HG02763 (cell line): ENCODE measurements at regions not wholly inside any gene's neighbourhood (a gene's known extent, or its start where the extent isn't known, plus 50 kb on each side); places are given as distances from the start of the nearest gene placed in this dataset.

ENCODE experiments used
- ATAC-seq: cut with Tn5 transposase; IDR thresholded peaks from one replicate; pipeline ENCODE4 v1.9.1; 2021; ENCODE audit warnings: mild to moderate bottlenecking, moderate library complexity; ENCODE audit not compliant: unreplicated experiment

DNA sequence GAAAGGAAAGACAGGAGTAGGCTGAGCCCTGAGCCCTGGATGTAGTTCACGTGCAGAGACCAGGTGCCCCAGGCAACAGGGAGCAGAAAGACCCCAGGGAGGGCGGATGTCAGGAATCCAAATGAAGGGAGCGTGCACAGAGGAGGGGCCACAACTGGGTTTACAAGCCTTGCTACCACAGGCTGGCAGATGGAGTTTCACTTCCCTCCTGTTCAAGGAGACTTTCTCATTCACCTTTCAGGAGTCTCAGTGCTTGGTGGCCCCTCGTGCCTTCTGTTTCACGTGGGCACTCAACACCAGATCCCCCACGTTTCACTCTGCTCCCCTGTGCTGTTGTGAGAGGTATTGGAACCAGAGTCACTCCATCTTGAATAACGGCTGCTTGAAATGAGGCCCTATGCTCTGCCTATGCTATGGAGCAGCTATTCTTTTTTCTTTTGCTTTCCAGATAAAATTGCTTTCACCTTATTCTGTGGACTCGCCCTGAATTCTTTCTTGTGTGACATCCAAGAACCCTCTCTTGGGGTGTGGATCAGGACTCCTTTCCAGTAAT, 601.4 kb upstream of the IGFBP3 start:
- ATAC-seq: no peak

GRCh38 chr7:46518713-46519112, 597.6 kb upstream of the IGFBP3 start:
- ATAC-seq: no peak

DNA sequence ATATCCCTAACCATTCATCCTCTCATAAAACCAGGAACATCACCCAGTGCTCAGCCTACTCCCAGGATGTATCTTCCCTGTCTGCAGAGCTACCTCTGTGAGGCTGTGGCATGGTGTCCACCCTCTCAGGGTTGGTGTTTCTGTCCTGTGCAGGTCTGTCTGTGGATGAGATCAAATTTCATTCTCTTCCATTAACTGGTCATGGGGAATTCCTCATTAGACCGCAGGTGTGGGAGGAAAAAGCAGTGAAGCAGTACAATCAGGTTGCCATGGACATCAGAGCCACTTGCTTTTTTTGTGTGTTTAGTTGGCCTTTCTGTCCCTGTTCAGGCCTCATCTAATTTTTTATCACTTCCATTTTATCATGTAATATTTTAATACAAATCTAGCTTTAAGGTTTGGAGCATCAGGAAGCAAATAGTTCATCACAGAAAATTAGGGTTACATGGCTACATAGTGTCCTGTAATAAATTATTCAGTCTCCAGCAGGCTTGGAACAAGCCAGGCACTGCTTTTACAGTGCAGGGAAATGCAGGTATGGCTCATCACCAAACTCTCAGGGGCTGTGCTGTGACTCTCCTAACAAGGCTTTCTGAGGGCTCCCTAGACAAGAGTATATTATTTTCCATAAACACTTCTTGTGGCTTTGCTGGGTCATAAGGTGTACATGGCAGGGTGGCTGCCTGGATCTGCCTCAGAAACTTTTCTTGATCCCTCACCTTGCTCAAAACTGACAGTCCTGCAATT, 594.9 kb upstream of the IGFBP3 start:
- ATAC-seq: no peak

GRCh38 chr7:46513447-46513848, 592.4 kb upstream of the IGFBP3 start:
- ATAC-seq: no peak

- no peak for ATAC-seq
Observed at GRCh38 chr7:46512891-46513413, 591.9 kb upstream of the IGFBP3 start.

DNA sequence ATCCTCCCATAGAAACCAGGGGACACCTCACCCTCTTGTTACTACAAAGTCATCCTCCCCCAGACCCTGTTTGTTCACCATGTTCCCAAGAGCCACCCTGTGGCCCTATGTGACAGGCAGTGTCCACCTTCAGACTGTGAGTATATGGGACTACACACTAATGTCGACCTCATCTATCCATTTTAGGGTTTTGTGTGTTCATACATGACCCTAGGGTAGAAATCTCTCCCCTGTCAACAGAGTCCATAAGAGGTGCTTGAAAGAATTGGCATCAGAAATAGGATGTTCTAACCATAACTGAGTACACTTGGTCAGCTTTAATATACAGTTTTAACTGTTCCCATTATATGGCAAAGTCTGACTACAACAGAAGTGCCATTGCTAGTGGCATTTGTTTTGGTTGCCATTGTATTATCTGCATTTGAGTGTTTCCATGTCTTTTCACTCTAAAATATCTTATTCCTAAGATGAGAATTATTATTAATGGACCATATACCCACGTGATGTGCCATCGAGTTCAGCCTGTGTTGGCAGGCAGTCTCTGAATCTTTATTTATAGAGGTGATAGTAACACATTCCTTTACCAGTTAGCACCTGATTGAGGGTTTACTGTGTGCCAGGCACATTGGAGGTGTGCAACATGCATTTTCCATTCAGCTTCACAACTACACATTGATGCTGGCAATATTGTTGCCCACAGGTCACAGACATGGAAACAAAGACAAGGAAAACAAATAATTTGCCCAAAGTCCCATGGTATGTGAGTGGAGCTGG, 590.6 kb upstream of the IGFBP3 start:
- ATAC-seq: no peak

GRCh38 chr7:46508583-46508982, 587.5 kb upstream of the IGFBP3 start:
- ATAC-seq: no peak

GRCh38 chr7:46507560-46507959, 586.5 kb upstream of the IGFBP3 start:
- ATAC-seq: no peak

GRCh38 chr7:46494441-46494840, 573.4 kb upstream of the IGFBP3 start:
- no peak for ATAC-seq

DNA sequence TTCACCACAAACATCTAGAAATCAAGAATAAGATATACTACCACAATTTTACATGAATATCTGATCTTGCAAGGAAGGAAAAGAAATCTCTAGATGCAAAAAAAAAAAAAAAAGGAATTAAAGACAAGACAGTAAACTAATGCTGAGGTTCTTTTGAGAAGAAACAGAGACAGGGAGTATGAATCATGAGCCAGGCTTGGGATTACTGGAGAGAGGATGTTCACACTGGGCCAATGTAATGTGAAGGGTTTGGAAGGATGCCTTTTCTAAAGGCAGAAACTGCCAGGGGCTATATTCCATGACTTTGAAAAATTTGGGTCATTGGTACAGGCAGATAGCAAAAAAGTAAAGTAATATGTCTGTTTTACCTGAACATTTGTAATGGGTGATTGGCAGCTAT, 573.0 kb upstream of the IGFBP3 start:
- no peak for ATAC-seq

GRCh38 chr7:46493196-46493595, 572.1 kb upstream of the IGFBP3 start:
- ATAC-seq: no peak

DNA sequence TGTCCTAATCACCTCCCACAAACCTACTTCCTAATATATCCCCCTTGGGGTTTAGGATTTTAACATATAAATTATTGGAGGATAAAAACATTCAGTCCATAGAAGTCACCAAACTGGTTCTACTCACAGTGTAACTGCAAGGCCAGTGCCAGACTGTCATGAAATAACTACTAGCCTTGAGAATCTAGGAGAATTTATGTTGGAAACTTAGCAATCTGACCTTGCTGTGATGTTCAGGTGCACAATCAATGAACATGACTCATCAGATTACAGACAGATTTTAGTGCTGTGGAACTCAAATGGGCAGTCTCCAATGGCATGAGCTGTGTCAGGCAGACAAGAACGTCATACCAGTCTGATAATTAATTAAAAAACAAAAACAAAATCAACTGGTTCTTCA, 571.4 kb upstream of the IGFBP3 start:
- no peak for ATAC-seq

DNA sequence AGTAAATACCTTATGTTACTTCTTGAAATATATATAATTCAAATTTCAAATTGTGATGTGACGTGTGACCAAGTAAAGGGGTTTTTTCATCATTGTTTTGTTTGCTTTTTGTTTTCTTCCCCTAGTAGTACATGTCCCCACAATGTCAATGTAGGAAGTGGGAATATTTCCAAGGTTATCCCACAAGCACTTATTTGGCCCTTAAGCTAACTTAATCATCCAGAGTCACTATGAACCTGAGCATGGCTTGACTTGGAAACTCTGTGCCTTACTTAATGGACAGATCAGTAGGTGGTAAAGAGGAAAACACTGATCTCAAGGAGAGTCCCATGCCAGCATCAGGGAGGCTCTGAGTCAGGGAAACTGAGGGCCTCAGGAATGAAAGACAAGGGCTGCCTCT, 569.3 kb upstream of the IGFBP3 start:
- ATAC-seq: no peak

DNA sequence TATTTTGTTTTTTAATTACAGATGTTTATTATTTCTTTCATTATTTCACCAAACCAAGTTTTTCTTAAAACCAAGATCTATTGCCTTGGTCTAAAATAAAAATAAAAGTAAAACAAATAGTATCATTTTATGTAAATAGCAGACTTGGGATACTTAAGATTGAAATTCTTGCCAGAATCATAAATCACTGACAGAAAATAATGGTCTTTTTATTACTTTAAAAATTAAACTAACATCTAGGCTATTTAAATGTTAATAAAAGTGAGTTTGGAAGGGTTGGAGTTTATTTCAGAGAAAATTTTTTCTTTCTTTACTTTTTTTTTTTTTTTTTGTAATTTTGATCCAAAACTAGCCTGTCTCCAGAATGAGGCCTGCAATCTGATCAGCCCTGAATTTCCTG, 568.0 kb upstream of the IGFBP3 start:
- no peak for ATAC-seq

- ATAC-seq: no peak
Observed at GRCh38 chr7:46488607-46489006, 567.5 kb upstream of the IGFBP3 start.

DNA sequence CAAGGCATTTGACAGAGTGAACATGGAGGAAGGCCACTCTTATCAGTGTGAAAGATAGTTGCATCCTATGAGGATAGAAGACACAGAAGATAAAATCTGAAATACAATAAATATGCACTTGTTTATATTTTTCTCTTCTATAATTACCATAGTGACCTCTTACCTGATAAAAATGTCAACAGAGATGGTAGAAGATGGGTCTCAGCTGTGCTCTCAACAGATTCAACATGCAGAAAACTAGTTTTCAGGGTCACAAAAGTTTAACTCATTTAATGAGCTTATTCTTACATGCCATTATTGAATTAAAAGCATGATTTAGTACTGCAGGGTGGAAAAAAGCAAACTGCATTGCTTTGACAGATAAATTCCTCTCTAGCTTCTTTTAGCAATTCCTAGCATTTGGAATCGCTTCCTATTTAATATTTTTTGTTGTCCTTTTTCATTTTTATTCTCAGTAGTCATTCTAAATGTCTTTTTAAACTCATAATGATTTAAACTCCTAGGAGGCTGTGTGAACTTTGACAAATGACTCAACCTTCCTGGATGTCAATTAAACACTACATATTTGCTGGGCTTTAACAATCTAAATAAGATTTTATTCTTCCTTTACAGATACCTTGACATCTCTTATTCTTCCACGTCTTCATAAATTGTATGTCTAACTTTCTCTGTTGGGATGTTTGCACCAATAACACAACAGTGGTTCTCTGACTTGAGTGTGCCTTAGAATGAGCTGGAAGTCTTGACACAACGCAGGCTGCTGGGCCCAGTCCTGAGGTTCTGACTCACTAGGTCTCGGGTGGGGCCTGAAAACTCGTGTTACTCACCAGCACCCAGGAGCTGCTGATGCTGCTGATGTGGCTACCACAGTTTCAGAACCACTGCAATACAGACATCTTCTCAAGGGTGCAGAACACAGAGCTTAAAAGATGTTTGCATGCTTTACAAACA, 565.5 kb upstream of the IGFBP3 start:
- ATAC-seq: no peak

DNA sequence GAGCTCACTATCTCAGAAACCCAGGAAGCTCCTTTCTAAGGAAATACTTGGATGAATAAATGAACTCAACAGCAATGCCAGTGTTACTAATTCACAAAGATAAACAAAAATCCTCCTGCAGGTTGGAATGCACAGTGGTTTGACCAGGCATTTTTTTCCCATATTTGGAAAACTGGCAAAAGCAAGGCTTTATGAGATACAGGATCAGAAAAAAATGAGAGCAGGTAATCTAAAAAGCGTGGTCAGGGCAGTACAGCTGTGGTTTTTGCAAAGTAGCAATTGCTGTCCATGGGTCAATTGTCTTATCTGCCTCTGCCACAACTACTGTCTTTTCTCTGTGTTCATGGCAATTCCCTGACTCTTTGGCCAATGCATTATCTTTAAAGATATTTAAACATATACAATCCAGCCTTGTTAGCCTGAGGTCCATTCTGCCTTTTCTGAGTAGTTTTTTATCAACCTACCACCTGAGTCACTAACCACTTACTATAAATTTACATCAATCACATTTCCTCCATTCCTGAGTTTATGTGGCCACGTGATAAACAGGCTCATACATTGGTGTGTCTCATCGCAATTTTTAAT, 564.5 kb upstream of the IGFBP3 start:
- ATAC-seq: no peak

GRCh38 chr7:46484906-46485305, 563.8 kb upstream of the IGFBP3 start:
- no peak for ATAC-seq

- ATAC-seq: no peak
Observed at GRCh38 chr7:46480619-46481018, 559.5 kb upstream of the IGFBP3 start.

DNA sequence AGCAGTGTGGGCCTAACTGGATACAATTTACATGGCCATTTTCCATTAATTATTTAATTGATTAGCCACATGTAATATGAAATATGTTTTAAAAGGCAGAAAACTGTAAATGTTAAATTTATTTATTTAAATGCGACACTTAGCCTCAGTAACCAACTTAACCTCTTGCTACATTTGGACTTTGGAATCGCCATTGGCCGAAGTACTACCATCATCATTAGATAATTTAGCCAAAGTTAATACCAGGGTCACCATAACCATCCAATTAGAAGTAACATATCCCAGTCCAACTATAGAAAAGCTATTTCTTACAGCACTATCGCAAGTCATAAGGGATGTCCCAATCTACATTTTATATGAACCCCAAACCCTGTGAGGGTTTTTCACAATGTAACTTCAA, 558.6 kb upstream of the IGFBP3 start:
- ATAC-seq: no peak
